WI38 (cell line): ENCODE measurements at regions not wholly inside any gene's neighbourhood (a gene's known extent, or its start where the extent isn't known, plus 50 kb on each side); places are given as distances from the start of the nearest gene placed in this dataset.
"Not testable (repeated sequence)": the region's sequence is repeated elsewhere in the genome, so short reads cannot be mapped to it uniquely, and the experiment has no call there.

Experiments
- H3K4me3 ChIP-seq: 2 replicates; pipeline ENCODE4 v1.5.1; 2011; ENCODE audit warnings: low read depth, mild to moderate bottlenecking, control low read depth, low read length
- TF ChIP-seq, protein P1 (sequence below): IDR thresholded peaks from 2 replicates; pipeline ENCODE4 v1.5.1; 2012; ENCODE audit warnings: low read depth, mild to moderate bottlenecking, control low read depth, low read length

DNA sequence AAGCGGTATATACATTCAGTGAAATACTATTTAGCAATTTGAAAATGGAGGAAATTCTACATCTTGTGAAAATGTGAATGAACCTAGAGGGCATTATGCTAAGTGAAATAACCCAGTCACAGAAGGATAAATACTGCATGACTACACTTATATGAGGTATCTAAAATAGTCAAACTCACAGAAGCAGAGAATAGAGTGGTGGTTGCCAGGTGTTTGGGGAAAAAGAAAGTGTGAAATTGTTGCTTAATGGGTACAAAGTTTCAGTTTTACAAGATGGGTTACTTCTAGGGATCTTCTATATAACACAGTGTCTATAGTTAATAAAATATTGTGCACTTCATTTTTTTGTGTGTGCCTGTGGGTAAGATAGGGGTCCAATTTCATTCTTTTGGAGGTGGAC lies 1152.0 kb downstream of the EPHA7 start:
- TF ChIP-seq, protein P1, sequence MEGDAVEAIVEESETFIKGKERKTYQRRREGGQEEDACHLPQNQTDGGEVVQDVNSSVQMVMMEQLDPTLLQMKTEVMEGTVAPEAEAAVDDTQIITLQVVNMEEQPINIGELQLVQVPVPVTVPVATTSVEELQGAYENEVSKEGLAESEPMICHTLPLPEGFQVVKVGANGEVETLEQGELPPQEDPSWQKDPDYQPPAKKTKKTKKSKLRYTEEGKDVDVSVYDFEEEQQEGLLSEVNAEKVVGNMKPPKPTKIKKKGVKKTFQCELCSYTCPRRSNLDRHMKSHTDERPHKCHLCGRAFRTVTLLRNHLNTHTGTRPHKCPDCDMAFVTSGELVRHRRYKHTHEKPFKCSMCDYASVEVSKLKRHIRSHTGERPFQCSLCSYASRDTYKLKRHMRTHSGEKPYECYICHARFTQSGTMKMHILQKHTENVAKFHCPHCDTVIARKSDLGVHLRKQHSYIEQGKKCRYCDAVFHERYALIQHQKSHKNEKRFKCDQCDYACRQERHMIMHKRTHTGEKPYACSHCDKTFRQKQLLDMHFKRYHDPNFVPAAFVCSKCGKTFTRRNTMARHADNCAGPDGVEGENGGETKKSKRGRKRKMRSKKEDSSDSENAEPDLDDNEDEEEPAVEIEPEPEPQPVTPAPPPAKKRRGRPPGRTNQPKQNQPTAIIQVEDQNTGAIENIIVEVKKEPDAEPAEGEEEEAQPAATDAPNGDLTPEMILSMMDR, result no peak
- no peak overlapping the region for H3K4me3 ChIP-seq

DNA sequence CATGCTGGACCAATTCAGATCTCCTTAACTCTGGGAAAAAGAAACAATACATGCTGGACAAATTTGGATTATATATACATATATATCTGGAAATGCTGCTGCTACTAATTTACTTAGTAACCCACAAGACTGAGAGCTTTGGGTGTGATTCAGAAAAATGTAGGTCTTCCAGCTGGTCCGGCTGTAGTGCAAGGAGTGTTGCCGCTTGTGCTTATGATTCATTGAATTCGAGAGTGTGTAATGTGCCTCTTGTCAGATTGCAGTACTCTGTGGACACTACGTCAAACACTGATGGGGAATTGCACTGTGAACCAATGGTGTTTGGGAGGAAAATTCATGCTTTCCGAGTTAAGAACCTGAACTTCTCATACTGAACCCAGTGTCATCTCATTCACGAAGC lies 1155.5 kb downstream of the EPHA7 start:
- TF ChIP-seq, protein P1, result no peak

DNA sequence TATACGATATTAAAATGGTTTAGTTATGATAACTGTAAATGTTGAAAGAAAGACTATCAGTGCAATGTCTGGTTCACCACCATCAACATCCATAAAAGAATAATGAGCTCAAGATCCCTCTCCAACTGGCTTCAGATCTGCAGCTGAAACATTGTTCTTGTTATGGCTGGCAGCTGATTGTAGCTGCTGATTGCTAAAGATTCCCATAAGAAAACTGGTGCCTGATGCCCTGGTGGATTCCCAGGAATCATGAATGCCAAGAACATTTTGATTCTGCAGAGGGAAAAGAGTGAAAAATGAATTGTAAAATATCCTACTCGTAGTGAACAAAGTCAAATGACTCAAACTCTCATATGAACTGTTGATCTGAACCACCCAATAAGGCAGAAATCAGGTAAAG lies 1160.2 kb downstream of the EPHA7 start:
- no peak overlapping the region for H3K4me3 ChIP-seq
- TF ChIP-seq, protein P1, result no peak

More for the DNA sequence above, 1155.5 kb downstream of the EPHA7 start:
- H3K4me3 ChIP-seq, result no peak overlapping the region

DNA sequence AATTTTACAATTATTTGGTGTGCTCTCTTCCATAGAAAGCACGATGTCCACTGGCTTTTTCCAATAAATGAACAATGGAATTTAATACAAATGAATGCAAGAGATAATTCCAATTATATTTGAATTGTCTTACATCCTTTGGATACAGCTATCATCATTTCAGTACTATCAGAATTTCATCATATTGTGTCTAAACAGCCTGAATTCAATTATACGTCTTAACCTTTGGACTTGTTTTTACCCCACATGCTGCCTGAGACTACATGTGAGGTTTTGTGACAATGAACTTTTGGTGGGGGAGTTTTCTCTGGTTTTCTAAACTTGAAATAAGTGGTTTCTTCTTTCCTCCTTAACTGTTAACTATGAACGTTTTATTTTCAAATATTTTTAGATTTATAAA lies 1176.0 kb downstream of the EPHA7 start:
- no peak overlapping the region for H3K4me3 ChIP-seq
- TF ChIP-seq, protein P1, result no peak

DNA sequence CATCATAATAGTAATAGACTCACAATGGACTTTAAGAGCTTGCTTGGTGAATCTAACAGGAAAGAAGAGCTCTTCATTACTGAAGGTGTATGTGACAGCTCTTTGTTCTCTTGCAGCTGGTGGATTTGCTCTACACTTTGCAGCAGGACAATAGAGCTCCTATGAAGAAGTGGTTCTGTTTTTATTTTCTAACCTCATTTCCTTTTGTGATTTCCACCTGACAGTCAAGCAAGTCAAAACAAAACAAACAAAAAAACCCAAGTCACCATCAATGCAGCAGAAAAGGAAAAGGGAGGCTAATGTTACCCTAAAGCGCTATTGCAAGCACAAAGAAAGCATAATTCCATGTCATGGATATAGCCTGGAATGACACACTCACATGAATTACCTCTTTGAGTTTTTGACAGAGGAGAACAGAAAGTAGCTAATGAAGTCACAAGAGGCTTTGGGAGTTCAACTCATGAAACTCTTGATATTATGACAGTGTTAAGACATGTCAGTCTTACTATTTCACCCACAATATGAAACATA lies 1188.1 kb downstream of the EPHA7 start:
- TF ChIP-seq, protein P1, result no peak
- H3K4me3 ChIP-seq, result no peak overlapping the region

DNA sequence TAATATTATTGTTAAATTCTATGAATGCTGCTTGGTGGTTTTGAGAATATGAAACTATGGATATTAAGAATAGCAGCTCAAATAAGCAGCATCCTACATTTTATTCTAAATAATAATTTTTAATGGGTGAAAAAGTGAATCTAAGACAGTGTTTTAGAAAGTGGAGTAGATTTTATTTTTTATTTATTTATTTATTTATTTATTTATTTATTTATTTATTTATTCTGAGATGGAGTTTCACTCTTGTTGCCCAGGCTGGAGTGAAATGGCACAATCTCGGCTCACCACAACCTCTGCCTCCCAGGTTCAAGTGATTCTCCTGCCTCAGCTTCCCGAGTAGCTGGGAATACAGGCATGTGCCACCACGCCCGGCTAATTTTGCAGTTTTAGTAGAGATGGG lies 1199.4 kb downstream of the EPHA7 start:
- H3K4me3 ChIP-seq, result not testable (repeated sequence)

DNA sequence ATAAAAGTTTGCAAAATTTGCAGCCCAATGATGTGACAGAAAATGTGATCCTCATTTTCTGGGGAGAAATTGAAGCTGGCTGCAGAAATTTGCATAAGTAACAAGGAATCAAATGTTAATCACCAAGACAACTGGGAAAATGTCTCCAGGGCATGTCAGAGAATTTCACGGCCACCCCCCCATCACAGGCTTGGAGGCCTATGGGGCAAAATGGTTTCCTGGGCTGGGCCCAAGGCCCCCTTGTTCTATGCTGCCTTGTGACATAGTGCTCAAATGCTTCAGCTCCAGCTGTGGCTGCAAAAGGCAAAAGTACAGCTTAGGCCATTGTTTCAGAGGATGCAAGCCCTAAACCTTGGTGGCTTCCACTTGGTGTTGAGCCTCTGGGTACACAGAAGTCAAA lies 1202.6 kb downstream of the EPHA7 start:
- TF ChIP-seq, protein P1, result no peak
- H3K4me3 ChIP-seq, result no peak overlapping the region

DNA sequence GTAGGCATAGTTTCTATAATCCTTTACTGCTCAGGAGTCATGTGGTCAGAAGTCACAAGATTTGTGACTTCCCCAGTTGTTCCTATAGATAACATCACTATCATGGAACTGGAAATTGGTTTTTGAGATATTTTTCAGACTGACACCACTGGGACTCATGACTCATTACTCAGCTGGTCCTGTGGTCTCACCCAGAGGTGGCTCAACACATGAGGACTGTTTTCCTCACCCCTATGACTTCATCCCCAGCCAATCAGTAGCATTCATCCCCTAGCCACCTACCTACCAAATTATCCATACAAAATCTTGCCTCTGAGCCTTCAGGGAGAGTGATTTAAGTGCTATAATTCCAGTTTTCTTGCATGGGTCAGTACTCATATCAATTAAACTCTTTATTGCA lies 1217.7 kb downstream of the EPHA7 start:
- TF ChIP-seq, protein P1, result no peak
- H3K4me3 ChIP-seq, result no peak overlapping the region
